ENCODE measurements at regions not wholly inside any gene's neighbourhood (a gene's known extent, or its start where the extent isn't known, plus 50 kb on each side); places are given as distances from the start of the nearest gene placed in this dataset.
A peak's percentile ranks its signal among the peaks of the same experiment; 100 is the strongest.

DNA sequence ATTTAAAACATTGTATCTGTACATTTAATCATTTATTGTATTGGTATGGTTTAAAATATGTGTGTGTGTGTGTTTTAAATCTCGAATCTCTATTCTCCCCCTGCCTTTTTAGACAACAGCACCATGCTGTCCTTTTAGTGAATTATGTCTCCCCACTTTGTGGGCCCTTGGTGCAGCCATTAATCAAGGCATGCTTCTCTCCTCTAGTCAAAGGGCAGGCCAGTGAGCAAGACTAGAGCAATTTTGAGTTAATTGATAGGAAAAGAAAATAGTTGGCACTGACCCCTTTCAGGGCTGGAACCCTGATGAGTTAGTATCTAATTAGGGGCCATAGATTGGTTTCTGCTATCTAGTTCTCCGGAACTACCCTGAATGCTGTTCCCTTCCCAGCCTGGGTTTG is 111.0 kb downstream of the MAIP1 start:
- H3K9me3 Mint-ChIP-seq, result no peaks in the 10 kb centered on the region
- no peaks in the 10 kb centered on the region for H3K27me3 Mint-ChIP-seq
- H3K36me3 Mint-ChIP-seq, result no peaks in the 10 kb centered on the region
- no peak overlapping the region for H3K27ac Mint-ChIP-seq
- TF ChIP-seq, protein P1, sequence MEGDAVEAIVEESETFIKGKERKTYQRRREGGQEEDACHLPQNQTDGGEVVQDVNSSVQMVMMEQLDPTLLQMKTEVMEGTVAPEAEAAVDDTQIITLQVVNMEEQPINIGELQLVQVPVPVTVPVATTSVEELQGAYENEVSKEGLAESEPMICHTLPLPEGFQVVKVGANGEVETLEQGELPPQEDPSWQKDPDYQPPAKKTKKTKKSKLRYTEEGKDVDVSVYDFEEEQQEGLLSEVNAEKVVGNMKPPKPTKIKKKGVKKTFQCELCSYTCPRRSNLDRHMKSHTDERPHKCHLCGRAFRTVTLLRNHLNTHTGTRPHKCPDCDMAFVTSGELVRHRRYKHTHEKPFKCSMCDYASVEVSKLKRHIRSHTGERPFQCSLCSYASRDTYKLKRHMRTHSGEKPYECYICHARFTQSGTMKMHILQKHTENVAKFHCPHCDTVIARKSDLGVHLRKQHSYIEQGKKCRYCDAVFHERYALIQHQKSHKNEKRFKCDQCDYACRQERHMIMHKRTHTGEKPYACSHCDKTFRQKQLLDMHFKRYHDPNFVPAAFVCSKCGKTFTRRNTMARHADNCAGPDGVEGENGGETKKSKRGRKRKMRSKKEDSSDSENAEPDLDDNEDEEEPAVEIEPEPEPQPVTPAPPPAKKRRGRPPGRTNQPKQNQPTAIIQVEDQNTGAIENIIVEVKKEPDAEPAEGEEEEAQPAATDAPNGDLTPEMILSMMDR (conservative IDR thresholded peaks at IDR 0.05), result no peak
- H3K4me1 Mint-ChIP-seq (ENCODE audit: unreplicated experiment), result peaks cover 16% of the 10 kb centered on the region
- DNase-seq (ENCODE audit: extremely low spot score, unreplicated experiment), result no peak
- no peak overlapping the region for H3K4me3 Mint-ChIP-seq

- TF ChIP-seq, protein P1 (conservative IDR thresholded peaks at IDR 0.05), result no peak
- no peaks in the 10 kb centered on the region for H3K27me3 Mint-ChIP-seq
Observed at GRCh38 chr2:200068642-200069041, 113.3 kb downstream of the MAIP1 start.

DNA sequence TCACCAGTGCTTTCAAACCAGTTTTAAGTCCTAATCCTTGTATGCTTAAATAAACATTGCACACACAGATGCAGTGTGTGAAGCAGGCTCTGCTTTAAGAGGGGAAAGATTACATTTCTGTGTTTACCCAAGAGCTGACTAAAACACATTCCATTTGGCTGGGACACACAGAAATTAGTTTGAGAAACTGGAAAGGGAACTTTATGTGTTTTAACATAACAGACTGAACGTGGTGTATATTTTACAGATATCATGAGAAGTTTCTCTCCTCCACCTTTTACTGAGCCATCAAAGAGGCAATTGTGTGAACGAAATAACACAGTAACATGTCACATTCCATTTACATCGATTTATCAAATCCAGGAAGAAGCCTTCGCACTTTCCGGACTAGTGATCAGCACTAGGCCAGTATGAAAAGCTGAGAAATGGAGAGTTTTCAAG is 121.8 kb downstream of the MAIP1 start:
- no peak for DNase-seq (ENCODE audit: extremely low spot score, unreplicated experiment)
- H3K4me1 Mint-ChIP-seq (ENCODE audit: unreplicated experiment), result peaks cover 23% of the 10 kb centered on the region

More at GRCh38 chr2:200068642-200069041, 113.3 kb downstream of the MAIP1 start:
- no peak for DNase-seq (ENCODE audit: extremely low spot score, unreplicated experiment)
- no peaks in the 10 kb centered on the region for H3K36me3 Mint-ChIP-seq
- no peak overlapping the region for H3K4me3 Mint-ChIP-seq
- no peaks in the 10 kb centered on the region for H3K9me3 Mint-ChIP-seq
- H3K27ac Mint-ChIP-seq, result no peak overlapping the region
- peaks cover 16% of the 10 kb centered on the region for H3K4me1 Mint-ChIP-seq (ENCODE audit: unreplicated experiment)

GRCh38 chr2:200077838-200078237 is 122.5 kb downstream of the MAIP1 start:
- Mint-ChIP-seq H3K4me3 (no peak overlapping the region), H3K4me1 (ENCODE audit: unreplicated experiment) (peaks cover 28% of the 10 kb centered on the region), H3K36me3 (no peaks in the 10 kb centered on the region), H3K27me3 (no peaks in the 10 kb centered on the region), H3K9me3 (no peaks in the 10 kb centered on the region), H3K27ac (no peak overlapping the region)
- DNase-seq (ENCODE audit: extremely low spot score, unreplicated experiment), result no peak
- TF ChIP-seq, protein P1 (conservative IDR thresholded peaks at IDR 0.05), result no peak

More for the DNA sequence above, 121.8 kb downstream of the MAIP1 start:
- Mint-ChIP-seq H3K27ac (peak overlapping the region; percentile 65), H3K36me3 (no peaks in the 10 kb centered on the region), H3K27me3 (no peaks in the 10 kb centered on the region), H3K9me3 (no peaks in the 10 kb centered on the region), H3K4me3 (peak overlapping the region; percentile 69)
- TF ChIP-seq, protein P1 (conservative IDR thresholded peaks at IDR 0.05), result no peak

GRCh38 chr2:200079356-200079755 is 124.0 kb downstream of the MAIP1 start:
- TF ChIP-seq, protein P1 (conservative IDR thresholded peaks at IDR 0.05), result no peak
- Mint-ChIP-seq H3K4me1 (ENCODE audit: unreplicated experiment) (peaks cover 28% of the 10 kb centered on the region), H3K36me3 (no peaks in the 10 kb centered on the region), H3K27ac (no peak overlapping the region), H3K4me3 (no peak overlapping the region), H3K9me3 (no peaks in the 10 kb centered on the region), H3K27me3 (no peaks in the 10 kb centered on the region)
- DNase-seq (ENCODE audit: extremely low spot score, unreplicated experiment), result no peak

- TF ChIP-seq, protein P1 (conservative IDR thresholded peaks at IDR 0.05), result no peak
- Mint-ChIP-seq H3K9me3 (no peaks in the 10 kb centered on the region), H3K36me3 (no peaks in the 10 kb centered on the region), H3K27me3 (no peaks in the 10 kb centered on the region), H3K4me1 (ENCODE audit: unreplicated experiment) (peaks cover 24% of the 10 kb centered on the region), H3K27ac (no peak overlapping the region), H3K4me3 (no peak overlapping the region)
- DNase-seq (ENCODE audit: extremely low spot score, unreplicated experiment), result no peak
Observed at GRCh38 chr2:200081236-200081635, 125.9 kb downstream of the MAIP1 start.
